ENCODE measurements at regions not wholly inside any gene's neighbourhood (a gene's known extent, or its start where the extent isn't known, plus 50 kb on each side); places are given as distances from the start of the nearest gene placed in this dataset.

DNA sequence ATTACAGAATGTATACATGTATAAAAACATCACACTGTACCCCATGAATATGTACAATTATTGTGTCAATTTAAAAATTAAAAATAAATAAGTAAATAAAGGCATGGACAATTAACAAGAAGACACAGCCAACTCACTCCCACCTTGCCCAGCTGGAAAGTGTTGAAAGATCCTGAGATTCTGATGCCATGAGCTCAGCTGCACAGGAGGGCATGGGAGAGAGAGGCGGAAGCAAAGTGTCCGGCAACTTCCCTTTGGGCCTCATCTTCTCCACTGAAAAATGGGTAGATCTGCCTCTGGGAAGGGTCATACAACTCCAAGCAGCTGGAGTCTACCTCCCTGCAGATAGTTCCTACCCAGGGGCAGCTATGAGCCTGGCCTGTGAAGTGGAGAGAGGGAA lies 277.3 kb downstream of the UACA start:
- H3K9me3 ChIP-seq (ENCODE audit: low read length), result no peaks in the 10 kb centered on the region
- no peaks in the 10 kb centered on the region for H3K79me2 ChIP-seq (replicated peaks; ENCODE audit: insufficient read depth, low read length)
- H4K20me1 ChIP-seq (ENCODE audit: insufficient read depth), result no peaks in the 10 kb centered on the region
- no peak overlapping the region for H2AFZ ChIP-seq (ENCODE audit: low read depth, low read length)
- H3F3A ChIP-seq (ENCODE audit: insufficient read depth, low read length, poor library complexity, severe bottlenecking), result no peaks in the 10 kb centered on the region
- no peaks in the 10 kb centered on the region for H3K27me3 ChIP-seq (ENCODE audit: insufficient read depth, low read depth, low read length)
- H3K36me3 ChIP-seq (ENCODE audit: insufficient read depth, low read length), result no peaks in the 10 kb centered on the region
- no peak overlapping the region for H3K27ac ChIP-seq (ENCODE audit: low read length)
- no peak overlapping the region for H3K4me2 ChIP-seq (ENCODE audit: low read length)
- H3K9ac ChIP-seq (ENCODE audit: low read length), result no peak overlapping the region
- no peak overlapping the region for H3K4me3 ChIP-seq (ENCODE audit: low read length)
- H3K9me2 ChIP-seq (ENCODE audit: insufficient read depth, low read length), result no peaks in the 10 kb centered on the region
- no peak for TF ChIP-seq EZH2 (IDR thresholded peaks at IDR 0.05; ENCODE audit: borderline replicate concordance, insufficient read depth, low read length, poor library complexity, severe bottlenecking)
- no peak for TF ChIP-seq POLR2AphosphoS5 (IDR thresholded peaks at IDR 0.05)
- TF ChIP-seq CTCF (IDR thresholded peaks at IDR 0.05; ENCODE audit: poor library complexity, severe bottlenecking), result no peak
- no peak for TF ChIP-seq SMC3 (conservative IDR thresholded peaks at IDR 0.05; ENCODE audit: poor library complexity)
- TF ChIP-seq MXI1 (conservative IDR thresholded peaks at IDR 0.05; ENCODE audit: poor library complexity, severe bottlenecking), result no peak
- no peak for TF ChIP-seq RAD21 (conservative IDR thresholded peaks at IDR 0.05)
- no peak for TF ChIP-seq EP300 (conservative IDR thresholded peaks at IDR 0.05; ENCODE audit: poor library complexity, severe bottlenecking)
- TF ChIP-seq REST (IDR thresholded peaks at IDR 0.05; ENCODE audit: borderline replicate concordance), result no peak
- TF ChIP-seq TAF1 (IDR thresholded peaks at IDR 0.05; ENCODE audit: low read depth), result no peak

DNA sequence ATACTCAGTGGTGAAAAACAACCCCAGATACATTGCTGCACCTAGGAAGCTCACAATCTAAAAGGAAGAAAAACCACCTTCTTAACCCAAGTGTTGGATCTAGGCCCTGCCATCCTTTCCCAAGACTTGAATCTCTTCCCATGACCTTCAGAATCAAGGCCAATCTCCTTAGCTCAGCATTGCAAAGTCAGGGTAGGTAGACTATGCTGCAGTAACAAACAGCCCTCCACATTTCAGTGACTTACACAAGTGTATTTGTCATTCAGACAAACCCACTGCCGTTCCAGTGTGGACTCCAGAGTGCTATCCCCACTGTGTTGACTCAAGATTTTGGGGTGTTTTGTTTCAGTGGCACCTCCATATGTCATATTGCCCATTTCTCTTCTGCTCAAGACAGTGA lies 278.4 kb downstream of the UACA start:
- no peak overlapping the region for H3K9ac ChIP-seq (ENCODE audit: low read length)
- H3K27ac ChIP-seq (ENCODE audit: low read length), result no peak overlapping the region
- no peaks in the 10 kb centered on the region for H3K27me3 ChIP-seq (ENCODE audit: insufficient read depth, low read depth, low read length)
- H3K4me3 ChIP-seq (ENCODE audit: low read length), result no peak overlapping the region
- H3K79me2 ChIP-seq (replicated peaks; ENCODE audit: insufficient read depth, low read length), result no peaks in the 10 kb centered on the region
- no peak for TF ChIP-seq RAD21 (conservative IDR thresholded peaks at IDR 0.05)
- TF ChIP-seq TAF1 (IDR thresholded peaks at IDR 0.05; ENCODE audit: low read depth), result no peak
- no peak for TF ChIP-seq CTCF (IDR thresholded peaks at IDR 0.05; ENCODE audit: poor library complexity, severe bottlenecking)
- no peak for TF ChIP-seq SMC3 (conservative IDR thresholded peaks at IDR 0.05; ENCODE audit: poor library complexity)
- no peak for TF ChIP-seq EP300 (conservative IDR thresholded peaks at IDR 0.05; ENCODE audit: poor library complexity, severe bottlenecking)
- TF ChIP-seq MXI1 (conservative IDR thresholded peaks at IDR 0.05; ENCODE audit: poor library complexity, severe bottlenecking), result no peak
- TF ChIP-seq POLR2AphosphoS5 (IDR thresholded peaks at IDR 0.05), result no peak
- TF ChIP-seq EZH2 (IDR thresholded peaks at IDR 0.05; ENCODE audit: borderline replicate concordance, insufficient read depth, low read length, poor library complexity, severe bottlenecking), result no peak
- no peak for TF ChIP-seq REST (IDR thresholded peaks at IDR 0.05; ENCODE audit: borderline replicate concordance)
- no peaks in the 10 kb centered on the region for H4K20me1 ChIP-seq (ENCODE audit: insufficient read depth)
- no peaks in the 10 kb centered on the region for H3K9me3 ChIP-seq (ENCODE audit: low read length)
- no peaks in the 10 kb centered on the region for H3K9me2 ChIP-seq (ENCODE audit: insufficient read depth, low read length)
- no peak overlapping the region for H3K4me2 ChIP-seq (ENCODE audit: low read length)
- no peaks in the 10 kb centered on the region for H3F3A ChIP-seq (ENCODE audit: insufficient read depth, low read length, poor library complexity, severe bottlenecking)
- H3K36me3 ChIP-seq (ENCODE audit: insufficient read depth, low read length), result no peaks in the 10 kb centered on the region
- no peak overlapping the region for H2AFZ ChIP-seq (ENCODE audit: low read depth, low read length)

Measured in neural cell (in vitro differentiated cells).